ENCODE measurements at regions not wholly inside any gene's neighbourhood (a gene's known extent, or its start where the extent isn't known, plus 50 kb on each side); places are given as distances from the start of the nearest gene placed in this dataset.

DNA sequence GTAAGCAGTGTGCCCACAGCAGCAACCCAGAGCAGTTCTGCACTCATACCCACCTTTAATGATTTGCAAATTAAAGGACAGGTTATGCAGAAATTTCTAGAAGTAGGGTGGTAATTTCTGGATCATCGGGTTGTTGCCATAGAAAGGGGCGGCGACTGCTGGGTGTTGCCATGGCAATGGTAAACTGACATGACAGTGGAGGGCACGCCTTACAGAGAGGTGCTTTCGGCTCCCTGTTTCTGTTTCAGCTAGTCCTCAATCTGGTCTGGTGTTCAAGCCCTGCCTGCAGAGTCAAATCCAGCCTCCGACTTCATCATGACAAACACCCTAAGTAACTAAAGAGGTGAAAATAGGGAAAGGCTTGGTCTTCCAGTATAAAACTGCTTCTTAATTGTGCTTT lies 667.7 kb downstream of the SOCS6 start:
- ATAC-seq (no peak), DNase-seq (no peak)
- H3K27me3 Mint-ChIP-seq (ENCODE audit: low read depth) = no peaks in the 10 kb centered on the region
- H3K9me3 Mint-ChIP-seq = peaks cover 4% of the 10 kb centered on the region
- no peak overlapping the region for H3K4me3 Mint-ChIP-seq
- no peaks in the 10 kb centered on the region for H3K4me1 Mint-ChIP-seq (ENCODE audit: low read depth)
- H3K36me3 Mint-ChIP-seq (ENCODE audit: insufficient read depth) = no peaks in the 10 kb centered on the region

DNA sequence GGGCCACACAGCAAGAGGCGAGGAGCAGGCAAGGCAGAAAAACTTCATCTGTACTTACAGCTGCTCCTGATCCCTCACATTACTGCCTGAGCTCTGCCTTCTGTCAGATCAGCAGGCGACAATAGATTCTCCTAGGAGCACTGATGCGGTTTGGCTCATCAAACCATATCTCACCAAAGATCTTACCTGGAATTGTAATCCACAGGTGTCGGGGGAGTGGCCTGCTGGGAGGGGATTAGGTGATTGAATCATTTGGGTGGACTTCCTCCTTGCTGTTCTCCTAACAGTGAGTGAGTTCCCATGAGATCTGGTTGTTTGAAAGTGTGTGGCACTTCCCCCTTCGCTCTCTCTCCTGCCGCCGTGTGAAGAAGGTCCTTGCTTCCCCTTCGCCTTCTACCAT lies 647.3 kb downstream of the SOCS6 start:
- DNase-seq (no peak), ATAC-seq (no peak)
- Mint-ChIP-seq H3K9me3 (no peaks in the 10 kb centered on the region), H3K27me3 (ENCODE audit: low read depth) (no peaks in the 10 kb centered on the region), H3K4me1 (ENCODE audit: low read depth) (peaks cover 5% of the 10 kb centered on the region), H3K4me3 (no peak overlapping the region), H3K36me3 (ENCODE audit: insufficient read depth) (no peaks in the 10 kb centered on the region)

DNA sequence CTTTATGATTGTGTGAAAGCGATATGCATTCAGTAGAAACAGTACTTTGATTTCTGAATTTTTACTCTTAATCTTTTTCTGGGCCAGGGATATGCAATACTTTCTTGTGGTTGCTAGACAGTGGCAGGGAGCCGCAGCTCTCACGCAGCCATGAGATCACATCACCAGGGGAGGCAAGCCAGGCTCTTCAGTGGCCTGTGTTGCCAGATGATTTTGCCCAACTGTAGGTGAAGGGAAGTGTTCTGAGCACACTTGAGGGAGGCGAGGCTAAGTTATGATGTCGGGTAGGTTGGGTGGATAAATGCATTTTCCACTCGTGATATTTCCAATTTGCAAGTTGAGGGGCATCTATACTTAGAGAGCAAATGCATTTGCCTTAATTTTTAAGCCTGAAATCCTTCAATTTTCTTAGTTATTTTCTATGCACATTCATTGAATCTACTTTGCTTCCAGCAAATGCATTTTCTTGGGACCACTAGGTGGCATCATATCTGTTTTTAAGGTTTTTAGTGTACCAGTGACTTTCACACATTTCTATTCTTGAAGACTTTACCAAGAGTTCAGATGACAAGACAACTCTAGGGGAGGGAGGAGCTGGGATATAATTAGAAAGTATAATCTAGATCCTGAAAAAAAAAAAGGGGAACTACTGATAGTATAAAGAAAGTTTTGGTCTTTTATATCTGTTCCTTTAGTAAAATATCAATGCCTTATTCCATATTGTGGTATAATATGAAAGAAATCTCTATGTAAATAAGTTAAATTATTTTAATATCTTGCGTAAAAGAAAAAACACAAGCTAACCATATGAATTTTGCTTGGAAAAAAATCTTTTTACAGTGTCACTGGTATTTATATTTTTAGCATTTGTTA lies 643.3 kb downstream of the SOCS6 start:
- H3K36me3 Mint-ChIP-seq (ENCODE audit: insufficient read depth) = no peaks in the 10 kb centered on the region
- H3K4me1 Mint-ChIP-seq (ENCODE audit: low read depth) = peaks cover 5% of the 10 kb centered on the region
- H3K9me3 Mint-ChIP-seq = no peaks in the 10 kb centered on the region
- DNase-seq (no peak), ATAC-seq (no peak)
- H3K4me3 Mint-ChIP-seq = no peak overlapping the region
- H3K27me3 Mint-ChIP-seq (ENCODE audit: low read depth) = no peaks in the 10 kb centered on the region

DNA sequence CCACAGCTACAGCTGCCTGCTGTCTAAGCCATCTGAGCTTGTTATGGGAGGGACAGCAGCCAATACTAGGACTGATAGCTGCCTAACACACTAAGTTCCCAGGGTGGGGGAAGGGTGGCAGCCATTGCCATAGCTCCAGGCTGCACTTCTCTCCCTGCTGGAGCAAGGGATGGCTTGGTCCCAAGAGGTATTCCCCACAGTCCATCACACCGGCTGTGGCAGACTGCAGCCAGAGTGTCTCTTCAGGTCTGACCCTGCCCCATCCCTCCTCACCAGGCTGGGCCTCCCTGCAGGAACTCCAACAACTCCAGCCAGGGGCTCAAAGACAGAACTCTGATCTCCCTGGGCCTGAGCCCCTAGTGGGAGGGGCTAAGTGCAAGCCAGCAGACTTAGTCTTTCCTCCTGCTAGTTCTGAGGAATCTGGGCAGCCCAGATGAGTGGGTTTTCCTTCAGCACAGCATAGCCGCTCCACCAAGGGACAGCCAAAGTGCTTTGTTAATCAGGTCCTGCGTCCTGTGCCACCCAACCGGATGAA lies 632.1 kb downstream of the SOCS6 start:
- Mint-ChIP-seq H3K4me1 (ENCODE audit: low read depth) (no peaks in the 10 kb centered on the region), H3K4me3 (no peak overlapping the region)

DNA sequence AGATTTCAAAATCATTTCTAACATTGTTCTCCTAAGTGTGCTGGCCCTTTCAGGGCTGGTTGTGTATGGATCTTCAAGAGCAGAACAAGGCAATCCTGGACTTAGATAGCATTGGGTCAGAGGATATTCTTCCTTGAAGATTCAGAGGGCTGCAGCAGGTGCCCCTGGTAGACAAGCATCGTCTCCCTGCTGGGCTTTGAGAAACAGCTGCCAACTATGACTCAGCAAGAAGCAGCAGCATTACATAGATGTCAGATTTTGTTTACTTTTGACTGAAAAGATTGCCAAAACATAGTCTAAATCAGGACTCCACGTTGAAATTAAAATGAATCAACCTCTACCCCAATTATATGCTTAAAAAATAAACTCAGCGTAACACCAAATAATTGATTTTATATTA lies 618.8 kb downstream of the SOCS6 start:
- DNase-seq (no peak), ATAC-seq (no peak)
- no peaks in the 10 kb centered on the region for H3K27me3 Mint-ChIP-seq (ENCODE audit: low read depth)
- peaks cover 9% of the 10 kb centered on the region for H3K9me3 Mint-ChIP-seq
- peaks cover 4% of the 10 kb centered on the region for H3K4me1 Mint-ChIP-seq (ENCODE audit: low read depth)
- no peak overlapping the region for H3K4me3 Mint-ChIP-seq
- no peaks in the 10 kb centered on the region for H3K36me3 Mint-ChIP-seq (ENCODE audit: insufficient read depth)

More for the DNA sequence above, 632.1 kb downstream of the SOCS6 start:
- DNase-seq (no peak), ATAC-seq (no peak)
- peaks cover 10% of the 10 kb centered on the region for H3K9me3 Mint-ChIP-seq
- no peaks in the 10 kb centered on the region for H3K27me3 Mint-ChIP-seq (ENCODE audit: low read depth)
- no peaks in the 10 kb centered on the region for H3K36me3 Mint-ChIP-seq (ENCODE audit: insufficient read depth)

DNA sequence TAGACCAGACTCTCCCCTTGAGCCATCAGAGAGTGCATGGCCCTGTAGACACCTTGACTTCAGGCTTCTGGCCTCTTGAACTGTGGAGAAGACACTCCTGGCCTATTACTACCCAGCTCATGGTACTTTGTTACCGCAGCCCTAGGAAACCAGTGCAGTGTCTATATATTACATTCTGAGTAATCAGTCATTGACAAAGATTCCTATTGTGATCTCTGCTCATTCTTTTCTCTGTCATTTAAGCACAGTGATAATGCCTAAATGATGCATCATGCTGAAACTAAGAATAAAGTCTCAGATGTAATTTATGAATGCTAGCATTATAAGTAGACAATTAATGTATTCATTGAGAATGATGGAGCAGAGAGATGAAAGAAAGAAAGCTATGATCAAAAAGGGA lies 603.5 kb downstream of the SOCS6 start:
- Mint-ChIP-seq H3K4me3 (no peak overlapping the region), H3K9me3 (peaks cover 5% of the 10 kb centered on the region), H3K36me3 (ENCODE audit: insufficient read depth) (no peaks in the 10 kb centered on the region), H3K27me3 (ENCODE audit: low read depth) (no peaks in the 10 kb centered on the region), H3K4me1 (ENCODE audit: low read depth) (no peaks in the 10 kb centered on the region)
- DNase-seq = no peak
- no peak for ATAC-seq

DNA sequence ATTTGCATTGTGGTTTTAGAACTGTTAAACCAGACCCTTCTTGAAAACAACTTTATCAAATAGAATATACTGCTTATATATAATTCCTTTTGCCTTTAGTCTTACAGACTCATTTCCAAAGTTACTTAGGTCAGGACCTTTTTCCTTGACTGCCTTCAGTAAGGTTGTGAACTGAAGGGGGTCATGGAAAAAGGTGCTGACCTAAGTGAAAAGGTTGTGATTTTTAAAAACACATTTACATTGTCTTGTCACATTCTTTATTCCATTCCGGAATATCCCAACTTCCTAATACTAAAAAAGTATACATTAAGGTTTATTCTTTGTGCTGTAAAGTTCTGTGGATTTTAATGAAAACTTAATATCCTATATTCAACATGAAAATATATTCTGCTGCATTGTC lies 581.4 kb downstream of the SOCS6 start:
- no peak overlapping the region for H3K4me3 Mint-ChIP-seq
- no peaks in the 10 kb centered on the region for H3K36me3 Mint-ChIP-seq (ENCODE audit: insufficient read depth)
- no peak for DNase-seq
- H3K9me3 Mint-ChIP-seq = peaks cover 5% of the 10 kb centered on the region
- no peak for ATAC-seq
- H3K4me1 Mint-ChIP-seq (ENCODE audit: low read depth) = no peaks in the 10 kb centered on the region
- H3K27me3 Mint-ChIP-seq (ENCODE audit: low read depth) = no peaks in the 10 kb centered on the region

DNA sequence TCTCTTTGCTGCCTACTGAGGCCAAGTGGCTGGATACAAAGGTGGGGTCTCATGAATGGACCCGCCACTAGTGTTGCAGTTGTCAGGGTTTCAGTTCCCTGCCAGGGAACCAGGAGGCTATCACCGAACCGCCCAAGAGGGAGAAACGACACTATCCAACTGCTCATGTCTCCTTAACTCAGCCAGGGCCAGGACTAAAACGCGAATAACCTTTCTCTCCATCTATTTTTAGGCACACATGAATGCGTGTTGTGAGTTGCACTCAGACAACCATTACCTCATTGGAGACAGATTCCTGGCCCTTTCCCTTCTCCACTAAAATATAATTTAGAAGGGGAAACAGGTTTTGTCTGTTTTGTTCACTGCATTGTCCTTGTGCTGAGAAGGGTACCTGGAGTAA lies 559.5 kb downstream of the SOCS6 start:
- H3K4me3 Mint-ChIP-seq = no peak overlapping the region
- peaks cover 3% of the 10 kb centered on the region for H3K4me1 Mint-ChIP-seq (ENCODE audit: low read depth)
- H3K9me3 Mint-ChIP-seq = peaks cover 3% of the 10 kb centered on the region
- no peaks in the 10 kb centered on the region for H3K27me3 Mint-ChIP-seq (ENCODE audit: low read depth)
- ATAC-seq = no peak
- DNase-seq = no peak
- H3K36me3 Mint-ChIP-seq (ENCODE audit: insufficient read depth) = no peaks in the 10 kb centered on the region

DNA sequence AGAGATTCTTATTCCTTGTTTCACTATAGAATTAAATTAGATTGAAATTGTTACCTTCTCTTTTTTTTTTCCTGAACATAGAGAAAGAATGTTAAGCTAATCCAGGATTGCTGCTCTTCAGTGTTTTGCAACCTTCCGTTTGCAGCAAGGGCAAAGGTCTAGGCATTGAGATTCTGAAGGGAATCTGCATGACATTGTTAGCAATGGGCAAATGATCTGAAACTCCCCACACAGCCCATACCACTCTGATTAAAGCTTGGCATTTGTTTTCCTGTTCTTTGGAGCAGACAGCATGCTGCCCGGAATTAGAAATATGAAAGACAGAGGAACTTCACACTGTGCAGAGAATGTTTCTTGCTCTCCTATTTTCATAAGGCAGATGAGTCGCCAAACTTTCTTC lies 551.8 kb downstream of the SOCS6 start:
- Mint-ChIP-seq H3K27me3 (ENCODE audit: low read depth) (no peaks in the 10 kb centered on the region), H3K9me3 (peaks cover 3% of the 10 kb centered on the region), H3K4me1 (ENCODE audit: low read depth) (no peaks in the 10 kb centered on the region), H3K4me3 (no peak overlapping the region), H3K36me3 (ENCODE audit: insufficient read depth) (no peaks in the 10 kb centered on the region)
- ATAC-seq = no peak
- DNase-seq = no peak

DNA sequence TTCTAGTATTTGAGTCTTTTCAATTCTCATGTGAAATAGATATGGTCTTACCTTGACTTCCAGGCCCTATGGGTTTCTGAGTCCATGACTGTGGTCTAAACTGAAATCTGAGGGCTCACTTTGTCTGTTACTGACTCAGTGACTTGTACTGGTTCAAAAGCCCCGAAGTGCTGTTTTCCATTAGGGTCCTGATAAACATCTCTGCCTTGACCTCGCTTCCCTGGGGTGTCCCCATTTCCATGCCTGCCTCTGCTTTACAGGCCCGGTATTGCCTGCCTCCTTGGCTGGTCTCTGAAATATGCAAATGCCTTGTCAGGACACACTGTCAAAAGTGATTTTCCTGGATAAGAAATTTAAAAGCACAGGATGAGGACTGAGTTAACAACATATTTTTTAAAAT lies 538.8 kb downstream of the SOCS6 start:
- Mint-ChIP-seq H3K4me1 (ENCODE audit: low read depth) (no peaks in the 10 kb centered on the region), H3K27me3 (ENCODE audit: low read depth) (no peaks in the 10 kb centered on the region), H3K9me3 (no peaks in the 10 kb centered on the region), H3K4me3 (no peak overlapping the region), H3K36me3 (ENCODE audit: insufficient read depth) (no peaks in the 10 kb centered on the region)
- no peak for ATAC-seq
- no peak for DNase-seq

DNA sequence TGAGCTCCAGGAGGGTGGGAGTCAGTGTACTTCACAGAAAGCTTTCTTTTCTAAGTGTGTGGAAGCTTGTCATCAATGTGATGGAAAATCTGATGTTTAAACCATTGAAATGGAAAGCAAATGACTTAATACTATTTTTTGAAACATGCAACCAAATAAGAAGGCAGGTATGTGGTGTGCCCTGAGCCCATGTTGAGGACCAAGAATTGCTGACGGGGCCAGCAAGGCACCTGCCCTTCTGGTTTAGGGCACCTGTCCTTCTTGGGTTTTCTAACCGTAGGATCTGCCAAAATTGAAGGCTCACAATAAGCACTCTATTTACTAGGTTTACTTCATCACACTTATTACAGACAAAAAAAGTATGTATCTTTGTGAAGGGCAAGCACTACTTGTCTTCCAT lies 537.7 kb downstream of the SOCS6 start:
- H3K36me3 Mint-ChIP-seq (ENCODE audit: insufficient read depth) = no peaks in the 10 kb centered on the region
- H3K4me1 Mint-ChIP-seq (ENCODE audit: low read depth) = no peaks in the 10 kb centered on the region
- H3K9me3 Mint-ChIP-seq = no peaks in the 10 kb centered on the region
- DNase-seq = no peak
- H3K27me3 Mint-ChIP-seq (ENCODE audit: low read depth) = no peaks in the 10 kb centered on the region
- H3K4me3 Mint-ChIP-seq = no peak overlapping the region
- ATAC-seq = no peak

DNA sequence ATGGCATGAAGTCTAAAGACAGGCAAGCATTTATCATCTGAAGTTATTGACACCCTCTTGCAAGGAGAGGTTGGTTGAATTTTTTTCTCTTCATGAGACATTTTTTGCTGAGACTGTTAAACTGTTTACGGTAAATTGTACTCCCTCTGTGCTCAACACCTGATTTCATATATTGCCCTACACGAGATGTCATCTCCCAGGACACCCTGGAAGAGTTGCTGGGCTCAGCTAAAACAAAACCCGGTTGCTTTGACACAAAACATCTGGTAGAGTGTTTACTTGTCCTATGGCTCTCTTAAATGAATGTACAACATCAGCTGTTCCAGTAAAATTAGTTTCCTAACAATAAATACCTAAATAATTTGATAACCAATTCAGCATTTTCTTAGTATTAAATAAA lies 533.8 kb downstream of the SOCS6 start:
- no peaks in the 10 kb centered on the region for H3K9me3 Mint-ChIP-seq
- ATAC-seq (no peak), DNase-seq (no peak)
- no peaks in the 10 kb centered on the region for H3K4me1 Mint-ChIP-seq (ENCODE audit: low read depth)
- no peaks in the 10 kb centered on the region for H3K36me3 Mint-ChIP-seq (ENCODE audit: insufficient read depth)
- H3K27me3 Mint-ChIP-seq (ENCODE audit: low read depth) = no peaks in the 10 kb centered on the region
- H3K4me3 Mint-ChIP-seq = no peak overlapping the region

DNA sequence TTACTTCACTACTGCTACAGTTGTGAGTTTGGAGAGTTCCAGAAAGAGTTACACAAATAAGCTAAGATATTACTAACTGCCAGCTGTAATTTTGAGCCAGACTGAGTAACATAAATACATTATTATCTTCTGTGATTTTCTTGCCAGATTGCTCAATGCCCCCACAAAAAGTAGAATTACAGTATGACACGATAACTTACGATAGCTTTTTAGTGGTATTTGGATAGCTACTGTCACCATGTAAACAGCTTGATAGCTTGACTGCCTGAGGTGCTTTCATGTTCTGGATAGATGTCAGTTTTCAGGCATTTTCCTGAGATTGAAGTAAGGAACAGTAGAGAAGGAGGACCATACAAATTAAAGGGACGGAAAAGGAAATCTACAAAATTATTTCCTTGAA lies 533.3 kb downstream of the SOCS6 start:
- H3K9me3 Mint-ChIP-seq = peaks cover 3% of the 10 kb centered on the region
- no peak overlapping the region for H3K4me3 Mint-ChIP-seq
- no peaks in the 10 kb centered on the region for H3K36me3 Mint-ChIP-seq (ENCODE audit: insufficient read depth)
- DNase-seq = no peak
- no peak for ATAC-seq
- no peaks in the 10 kb centered on the region for H3K27me3 Mint-ChIP-seq (ENCODE audit: low read depth)
- H3K4me1 Mint-ChIP-seq (ENCODE audit: low read depth) = no peaks in the 10 kb centered on the region

DNA sequence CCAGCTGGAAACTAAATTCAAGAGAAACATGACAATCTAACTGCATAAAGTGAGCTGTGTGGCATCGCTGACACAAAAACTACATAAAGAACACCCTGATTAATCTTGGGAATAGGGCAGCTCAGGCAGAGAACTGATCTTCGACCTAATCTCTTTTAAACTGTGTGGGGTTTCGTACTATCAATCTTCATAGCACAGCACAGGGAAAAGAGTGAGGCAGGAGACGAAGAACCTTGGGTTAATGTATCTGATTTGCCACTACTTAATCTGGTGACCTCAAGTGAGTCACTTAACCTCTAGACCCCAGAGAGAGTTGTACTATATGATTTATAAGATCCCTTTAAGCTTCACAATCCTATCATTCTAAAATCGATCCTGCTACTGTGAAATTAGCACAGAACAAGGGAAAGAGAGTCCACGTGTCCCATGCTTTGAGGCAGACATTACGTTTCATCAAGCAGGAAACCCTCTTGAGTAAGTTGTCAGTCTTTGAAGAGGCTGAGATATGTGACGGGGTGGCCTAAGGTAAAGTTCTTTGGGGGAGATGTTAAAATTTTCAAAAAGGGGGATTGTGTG lies 519.7 kb downstream of the SOCS6 start:
- Mint-ChIP-seq H3K4me3 (no peak overlapping the region), H3K9me3 (peaks cover 9% of the 10 kb centered on the region), H3K27me3 (ENCODE audit: low read depth) (no peaks in the 10 kb centered on the region), H3K4me1 (ENCODE audit: low read depth) (no peaks in the 10 kb centered on the region), H3K36me3 (ENCODE audit: insufficient read depth) (no peaks in the 10 kb centered on the region)
- DNase-seq (no peak), ATAC-seq (no peak)

DNA sequence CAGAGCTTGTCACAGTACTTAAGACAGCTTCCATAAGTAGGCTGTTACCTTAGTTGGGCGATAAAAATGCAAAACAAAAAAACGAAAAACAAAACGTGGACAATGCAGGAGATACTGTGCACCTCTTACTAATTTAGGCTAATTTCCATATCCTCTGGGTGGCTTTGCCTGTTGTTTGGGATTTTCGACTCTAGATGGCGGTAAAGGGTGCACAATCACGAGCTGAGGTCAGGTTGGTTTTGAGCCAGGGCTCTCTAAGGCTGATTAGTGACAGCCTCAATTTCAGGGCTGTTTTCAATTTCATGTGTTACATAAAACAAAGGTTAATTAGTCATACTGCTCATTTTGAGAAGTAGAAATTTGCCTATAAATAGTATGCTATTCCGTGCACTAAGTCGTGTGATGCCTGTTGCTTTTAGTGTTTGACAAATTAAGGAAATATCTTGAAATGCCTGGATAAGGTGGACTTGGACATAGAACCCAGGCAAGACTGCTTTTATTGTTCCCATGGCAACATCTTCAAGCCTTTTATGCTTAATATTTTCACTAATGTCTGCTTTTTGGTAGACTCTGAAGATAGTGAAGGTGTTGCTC lies 493.1 kb downstream of the SOCS6 start:
- Mint-ChIP-seq H3K4me3 (no peak overlapping the region), H3K9me3 (peaks cover 4% of the 10 kb centered on the region), H3K27me3 (ENCODE audit: low read depth) (no peaks in the 10 kb centered on the region), H3K4me1 (ENCODE audit: low read depth) (peaks cover 7% of the 10 kb centered on the region), H3K36me3 (ENCODE audit: insufficient read depth) (no peaks in the 10 kb centered on the region)
- ATAC-seq (peak; percentile 69 to 95), DNase-seq (peak; percentile 42)
